Stimulated activated CD4-positive, alpha-beta T cell treated with anti-CD3 and anti-CD28 coated beads, Interleukin-2, amount 100 ng/mL, for 4 hours (primary cell): ENCODE measurements at regions not wholly inside any gene's neighbourhood (a gene's known extent, or its start where the extent isn't known, plus 50 kb on each side); places are given as distances from the start of the nearest gene placed in this dataset.

Source experiments
- DNase-seq: peaks from one replicate; pipeline ENCODE4 v3.0.0-alpha.2; 2020; ENCODE audit warnings: low read depth

GRCh38 chr10:5310914-5311313 lies 53.9 kb upstream of the UCN3 start:
- DNase-seq = no peak

- DNase-seq = no peak
Measured at GRCh38 chr10:5311617-5312016, 53.1 kb upstream of the UCN3 start.

- no peak for DNase-seq
Measured at GRCh38 chr10:5314840-5315239, 49.9 kb upstream of the UCN3 start.
